GM23338 (cell line): ENCODE measurements at regions not wholly inside any gene's neighbourhood (a gene's known extent, or its start where the extent isn't known, plus 50 kb on each side); places are given as distances from the start of the nearest gene placed in this dataset.

Experiments used
- ATAC-seq: fragments of 200-7000 bp; cut with Tn5 transposase; 3 replicates; pipeline ENCODE4 v1.9.1; 2020
- DNase-seq: peaks from one replicate; pipeline ENCODE4 v3.0.0-alpha.2; 2015; ENCODE audit warnings: low spot score
- H2AFZ ChIP-seq: fragments of 200-600 bp; sonication (generic); 2 replicates; pipeline ENCODE4 v1.8.0; 2016; ENCODE audit warnings: antibody characterized with exemption, mild to moderate bottlenecking, moderate library complexity
- H3F3A ChIP-seq: fragments of 200-600 bp; sonication (generic); replicated peaks from 2 replicates; pipeline ENCODE4 v1.8.0; 2017; ENCODE audit warnings: antibody characterized with exemption, mixed run types, low read depth
- H3K27ac ChIP-seq: fragments of 200-600 bp; sonication (generic); 2 replicates; pipeline ENCODE4 v1.6.1; 2016; ENCODE audit warnings: low read depth
- H3K27me3 ChIP-seq: fragments of 200-600 bp; sonication (generic); 2 replicates; pipeline ENCODE4 v1.8.0; 2016; ENCODE audit warnings: mild to moderate bottlenecking, mixed run types, moderate library complexity; ENCODE audit not compliant: insufficient read depth
- H3K36me3 ChIP-seq: fragments of 200-600 bp; sonication (generic); 2 replicates; pipeline ENCODE4 v1.8.0; 2016; ENCODE audit warnings: mild to moderate bottlenecking; ENCODE audit not compliant: insufficient read depth
- H3K4me1 ChIP-seq: fragments of 200-600 bp; sonication (generic); 2 replicates; pipeline ENCODE4 v1.8.0; 2016; ENCODE audit warnings: mild to moderate bottlenecking, moderate library complexity; ENCODE audit not compliant: insufficient read depth
- H3K4me2 ChIP-seq: fragments of 200-600 bp; sonication (generic); 2 replicates; pipeline ENCODE4 v1.7.1; 2017; ENCODE audit warnings: mixed run types
- H3K4me3 ChIP-seq: fragments of 200-600 bp; sonication (generic); 2 replicates; pipeline ENCODE4 v1.6.1; 2016; ENCODE audit warnings: mixed run types
- H3K79me2 ChIP-seq: fragments of 200-600 bp; sonication (generic); replicated peaks from 2 replicates; pipeline ENCODE4 v1.8.0; 2017; ENCODE audit warnings: mild to moderate bottlenecking; ENCODE audit not compliant: insufficient read depth
- H3K9me2 ChIP-seq: fragments of 200-600 bp; sonication (generic); 2 replicates; pipeline ENCODE4 v1.8.0; 2017; ENCODE audit not compliant: insufficient read depth
- H4K20me1 ChIP-seq: fragments of 200-600 bp; sonication (generic); replicated peaks from 2 replicates; pipeline ENCODE4 v1.8.0; 2017; ENCODE audit warnings: mild to moderate bottlenecking; ENCODE audit not compliant: insufficient read depth
- H3K27ac Mint-ChIP-seq: 2 replicates; pipeline ENCODE4 v1.8.0; 2020; ENCODE audit warnings: inconsistent platforms, mild to moderate bottlenecking, moderate library complexity, mixed read lengths
- H3K27me3 Mint-ChIP-seq: 3 replicates; pipeline ENCODE4 v1.8.0; 2022; ENCODE audit warnings: low read depth, mild to moderate bottlenecking, moderate library complexity, mixed read lengths, inconsistent platforms; ENCODE audit not compliant: insufficient read depth, poor library complexity
- H3K36me3 Mint-ChIP-seq: 3 replicates; pipeline ENCODE4 v1.8.0; 2021; ENCODE audit warnings: low read depth, mild to moderate bottlenecking, inconsistent platforms, moderate library complexity, mixed read lengths
- H3K4me1 Mint-ChIP-seq: 3 replicates; pipeline ENCODE4 v1.8.0; 2020; ENCODE audit warnings: mild to moderate bottlenecking, inconsistent platforms, mixed read lengths
- H3K4me3 Mint-ChIP-seq: 3 replicates; pipeline ENCODE4 v1.8.0; 2021; ENCODE audit warnings: moderate library complexity, mild to moderate bottlenecking, inconsistent platforms, mixed read lengths
- H3K9me3 Mint-ChIP-seq: 3 replicates; pipeline ENCODE4 v1.8.0; 2020; ENCODE audit warnings: moderate library complexity, mild to moderate bottlenecking, inconsistent platforms, mixed read lengths
- EZH2 ChIP-seq: fragments of 200-600 bp; sonication (generic); IDR thresholded peaks from one replicate; pipeline ENCODE4 v1.8.0; 2017; ENCODE audit warnings: antibody characterized with exemption, mild to moderate bottlenecking, low read depth; ENCODE audit not compliant: unreplicated experiment
- EZH2phosphoT487 ChIP-seq: fragments of 200-600 bp; sonication (generic); IDR thresholded peaks from one replicate; pipeline ENCODE4 v1.8.1; 2018; ENCODE audit warnings: antibody characterized with exemption; ENCODE audit not compliant: unreplicated experiment
- NANOG ChIP-seq: IDR thresholded peaks from 2 replicates; pipeline ENCODE4 v1.6.1; 2016; ENCODE audit warnings: antibody characterized with exemption, borderline replicate concordance
- STAT1 ChIP-seq: IDR thresholded peaks from one replicate; pipeline ENCODE4 v1.6.1; 2016; ENCODE audit warnings: antibody characterized with exemption; ENCODE audit not compliant: unreplicated experiment
- ZNF114 ChIP-seq: fragments of 250-450 bp; sonication (Bioruptor Pico); IDR thresholded peaks from 2 replicates; pipeline ENCODE4 v1.5.0; 2020; ENCODE audit warnings: mild to moderate bottlenecking, moderate library complexity
- ZNF331 ChIP-seq: fragments of 250-450 bp; sonication (Bioruptor Pico); IDR thresholded peaks from 2 replicates; pipeline ENCODE4 v1.5.0; 2020; ENCODE audit warnings: low read depth, mild to moderate bottlenecking, moderate library complexity
- TF ChIP-seq, protein P1 (sequence below): IDR thresholded peaks from one replicate; pipeline ENCODE4 v1.6.1; 2018; ENCODE audit warnings: antibody characterized with exemption; ENCODE audit not compliant: unreplicated experiment
- TF ChIP-seq, protein P2 (sequence below): fragments of 250-450 bp; sonication (Bioruptor Pico); IDR thresholded peaks from 2 replicates; pipeline ENCODE4 v1.5.0; 2020; ENCODE audit warnings: mild to moderate bottlenecking, moderate library complexity
- TF ChIP-seq, protein P3 (sequence below): IDR thresholded peaks from 2 replicates; pipeline ENCODE4 v1.6.1; 2016; ENCODE audit warnings: antibody characterized with exemption

DNA sequence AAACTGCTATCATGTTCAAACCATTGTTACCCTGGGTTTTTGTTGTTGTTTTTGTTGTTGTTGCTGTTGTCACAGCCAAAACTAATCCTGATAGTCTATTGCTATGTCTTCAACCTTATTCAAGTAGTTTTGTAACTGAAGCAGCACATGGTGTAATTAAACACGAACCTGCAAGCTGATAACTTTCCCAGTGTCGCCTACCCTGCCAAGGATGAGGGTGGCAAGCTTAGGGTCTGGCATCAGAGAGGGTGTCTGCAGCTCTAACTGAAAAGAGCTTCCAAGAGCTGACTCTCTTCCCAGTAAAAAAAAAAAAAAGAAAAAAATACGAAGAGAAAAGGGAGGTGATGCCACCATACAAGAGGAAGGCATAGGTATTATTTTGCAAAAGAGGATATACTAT is 86.3 kb upstream of the BCL2L14 start:
- H3K4me1 ChIP-seq = no peaks in the 10 kb centered on the region
- TF ChIP-seq ZNF114 (CRISPR knock-in tag) (no peak), EZH2 (no peak), ZNF331 (CRISPR knock-in tag) (no peak), NANOG (no peak), EZH2phosphoT487 (no peak), STAT1 (no peak)
- TF ChIP-seq, protein P1, sequence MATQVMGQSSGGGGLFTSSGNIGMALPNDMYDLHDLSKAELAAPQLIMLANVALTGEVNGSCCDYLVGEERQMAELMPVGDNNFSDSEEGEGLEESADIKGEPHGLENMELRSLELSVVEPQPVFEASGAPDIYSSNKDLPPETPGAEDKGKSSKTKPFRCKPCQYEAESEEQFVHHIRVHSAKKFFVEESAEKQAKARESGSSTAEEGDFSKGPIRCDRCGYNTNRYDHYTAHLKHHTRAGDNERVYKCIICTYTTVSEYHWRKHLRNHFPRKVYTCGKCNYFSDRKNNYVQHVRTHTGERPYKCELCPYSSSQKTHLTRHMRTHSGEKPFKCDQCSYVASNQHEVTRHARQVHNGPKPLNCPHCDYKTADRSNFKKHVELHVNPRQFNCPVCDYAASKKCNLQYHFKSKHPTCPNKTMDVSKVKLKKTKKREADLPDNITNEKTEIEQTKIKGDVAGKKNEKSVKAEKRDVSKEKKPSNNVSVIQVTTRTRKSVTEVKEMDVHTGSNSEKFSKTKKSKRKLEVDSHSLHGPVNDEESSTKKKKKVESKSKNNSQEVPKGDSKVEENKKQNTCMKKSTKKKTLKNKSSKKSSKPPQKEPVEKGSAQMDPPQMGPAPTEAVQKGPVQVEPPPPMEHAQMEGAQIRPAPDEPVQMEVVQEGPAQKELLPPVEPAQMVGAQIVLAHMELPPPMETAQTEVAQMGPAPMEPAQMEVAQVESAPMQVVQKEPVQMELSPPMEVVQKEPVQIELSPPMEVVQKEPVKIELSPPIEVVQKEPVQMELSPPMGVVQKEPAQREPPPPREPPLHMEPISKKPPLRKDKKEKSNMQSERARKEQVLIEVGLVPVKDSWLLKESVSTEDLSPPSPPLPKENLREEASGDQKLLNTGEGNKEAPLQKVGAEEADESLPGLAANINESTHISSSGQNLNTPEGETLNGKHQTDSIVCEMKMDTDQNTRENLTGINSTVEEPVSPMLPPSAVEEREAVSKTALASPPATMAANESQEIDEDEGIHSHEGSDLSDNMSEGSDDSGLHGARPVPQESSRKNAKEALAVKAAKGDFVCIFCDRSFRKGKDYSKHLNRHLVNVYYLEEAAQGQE = no peak
- TF ChIP-seq, protein P2, sequence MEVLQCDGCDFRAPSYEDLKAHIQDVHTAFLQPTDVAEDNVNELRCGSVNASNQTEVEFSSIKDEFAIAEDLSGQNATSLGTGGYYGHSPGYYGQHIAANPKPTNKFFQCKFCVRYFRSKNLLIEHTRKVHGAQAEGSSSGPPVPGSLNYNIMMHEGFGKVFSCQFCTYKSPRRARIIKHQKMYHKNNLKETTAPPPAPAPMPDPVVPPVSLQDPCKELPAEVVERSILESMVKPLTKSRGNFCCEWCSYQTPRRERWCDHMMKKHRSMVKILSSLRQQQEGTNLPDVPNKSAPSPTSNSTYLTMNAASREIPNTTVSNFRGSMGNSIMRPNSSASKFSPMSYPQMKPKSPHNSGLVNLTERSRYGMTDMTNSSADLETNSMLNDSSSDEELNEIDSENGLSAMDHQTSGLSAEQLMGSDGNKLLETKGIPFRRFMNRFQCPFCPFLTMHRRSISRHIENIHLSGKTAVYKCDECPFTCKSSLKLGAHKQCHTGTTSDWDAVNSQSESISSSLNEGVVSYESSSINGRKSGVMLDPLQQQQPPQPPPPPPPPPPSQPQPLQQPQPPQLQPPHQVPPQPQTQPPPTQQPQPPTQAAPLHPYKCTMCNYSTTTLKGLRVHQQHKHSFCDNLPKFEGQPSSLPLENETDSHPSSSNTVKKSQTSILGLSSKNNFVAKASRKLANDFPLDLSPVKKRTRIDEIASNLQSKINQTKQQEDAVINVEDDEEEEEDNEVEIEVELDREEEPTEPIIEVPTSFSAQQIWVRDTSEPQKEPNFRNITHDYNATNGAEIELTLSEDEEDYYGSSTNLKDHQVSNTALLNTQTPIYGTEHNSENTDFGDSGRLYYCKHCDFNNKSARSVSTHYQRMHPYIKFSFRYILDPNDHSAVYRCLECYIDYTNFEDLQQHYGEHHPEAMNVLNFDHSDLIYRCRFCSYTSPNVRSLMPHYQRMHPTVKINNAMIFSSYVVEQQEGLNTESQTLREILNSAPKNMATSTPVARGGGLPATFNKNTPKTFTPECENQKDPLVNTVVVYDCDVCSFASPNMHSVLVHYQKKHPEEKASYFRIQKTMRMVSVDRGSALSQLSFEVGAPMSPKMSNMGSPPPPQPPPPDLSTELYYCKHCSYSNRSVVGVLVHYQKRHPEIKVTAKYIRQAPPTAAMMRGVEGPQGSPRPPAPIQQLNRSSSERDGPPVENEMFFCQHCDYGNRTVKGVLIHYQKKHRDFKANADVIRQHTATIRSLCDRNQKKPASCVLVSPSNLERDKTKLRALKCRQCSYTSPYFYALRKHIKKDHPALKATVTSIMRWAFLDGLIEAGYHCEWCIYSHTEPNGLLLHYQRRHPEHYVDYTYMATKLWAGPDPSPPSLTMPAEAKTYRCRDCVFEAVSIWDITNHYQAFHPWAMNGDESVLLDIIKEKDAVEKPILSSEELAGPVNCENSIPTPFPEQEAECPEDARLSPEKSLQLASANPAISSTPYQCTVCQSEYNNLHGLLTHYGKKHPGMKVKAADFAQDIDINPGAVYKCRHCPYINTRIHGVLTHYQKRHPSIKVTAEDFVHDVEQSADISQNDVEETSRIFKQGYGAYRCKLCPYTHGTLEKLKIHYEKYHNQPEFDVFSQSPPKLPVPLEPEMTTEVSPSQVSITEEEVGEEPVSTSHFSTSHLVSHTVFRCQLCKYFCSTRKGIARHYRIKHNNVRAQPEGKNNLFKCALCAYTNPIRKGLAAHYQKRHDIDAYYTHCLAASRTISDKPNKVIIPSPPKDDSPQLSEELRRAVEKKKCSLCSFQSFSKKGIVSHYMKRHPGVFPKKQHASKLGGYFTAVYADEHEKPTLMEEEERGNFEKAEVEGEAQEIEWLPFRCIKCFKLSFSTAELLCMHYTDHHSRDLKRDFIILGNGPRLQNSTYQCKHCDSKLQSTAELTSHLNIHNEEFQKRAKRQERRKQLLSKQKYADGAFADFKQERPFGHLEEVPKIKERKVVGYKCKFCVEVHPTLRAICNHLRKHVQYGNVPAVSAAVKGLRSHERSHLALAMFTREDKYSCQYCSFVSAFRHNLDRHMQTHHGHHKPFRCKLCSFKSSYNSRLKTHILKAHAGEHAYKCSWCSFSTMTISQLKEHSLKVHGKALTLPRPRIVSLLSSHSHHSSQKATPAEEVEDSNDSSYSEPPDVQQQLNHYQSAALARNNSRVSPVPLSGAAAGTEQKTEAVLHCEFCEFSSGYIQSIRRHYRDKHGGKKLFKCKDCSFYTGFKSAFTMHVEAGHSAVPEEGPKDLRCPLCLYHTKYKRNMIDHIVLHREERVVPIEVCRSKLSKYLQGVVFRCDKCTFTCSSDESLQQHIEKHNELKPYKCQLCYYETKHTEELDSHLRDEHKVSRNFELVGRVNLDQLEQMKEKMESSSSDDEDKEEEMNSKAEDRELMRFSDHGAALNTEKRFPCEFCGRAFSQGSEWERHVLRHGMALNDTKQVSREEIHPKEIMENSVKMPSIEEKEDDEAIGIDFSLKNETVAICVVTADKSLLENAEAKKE (CRISPR knock-in tag) = no peak
- TF ChIP-seq, protein P3, sequence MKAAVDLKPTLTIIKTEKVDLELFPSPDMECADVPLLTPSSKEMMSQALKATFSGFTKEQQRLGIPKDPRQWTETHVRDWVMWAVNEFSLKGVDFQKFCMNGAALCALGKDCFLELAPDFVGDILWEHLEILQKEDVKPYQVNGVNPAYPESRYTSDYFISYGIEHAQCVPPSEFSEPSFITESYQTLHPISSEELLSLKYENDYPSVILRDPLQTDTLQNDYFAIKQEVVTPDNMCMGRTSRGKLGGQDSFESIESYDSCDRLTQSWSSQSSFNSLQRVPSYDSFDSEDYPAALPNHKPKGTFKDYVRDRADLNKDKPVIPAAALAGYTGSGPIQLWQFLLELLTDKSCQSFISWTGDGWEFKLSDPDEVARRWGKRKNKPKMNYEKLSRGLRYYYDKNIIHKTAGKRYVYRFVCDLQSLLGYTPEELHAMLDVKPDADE = no peak
- H3K27ac Mint-ChIP-seq = no peak overlapping the region
- DNase-seq = no peak
- H3K27me3 ChIP-seq = no peaks in the 10 kb centered on the region
- no peak overlapping the region for H2AFZ ChIP-seq
- H3K4me2 ChIP-seq = no peak overlapping the region
- H3K4me1 Mint-ChIP-seq = no peaks in the 10 kb centered on the region
- H3K4me3 Mint-ChIP-seq = no peak overlapping the region
- H3F3A ChIP-seq = no peaks in the 10 kb centered on the region
- no peak overlapping the region for H3K27ac ChIP-seq
- no peaks in the 10 kb centered on the region for H3K79me2 ChIP-seq
- ATAC-seq = no peak
- peaks cover 3% of the 10 kb centered on the region for H3K27me3 Mint-ChIP-seq
- no peak overlapping the region for H3K4me3 ChIP-seq
- H3K36me3 ChIP-seq = no peaks in the 10 kb centered on the region
- no peaks in the 10 kb centered on the region for H4K20me1 ChIP-seq
- no peaks in the 10 kb centered on the region for H3K9me3 Mint-ChIP-seq
- no peaks in the 10 kb centered on the region for H3K36me3 Mint-ChIP-seq
- H3K9me2 ChIP-seq = 0 out of 2 replicates have a peak, but pooled peaks cover 11% of the 10 kb centered on the region
